ENCODE measurements at regions not wholly inside any gene's neighbourhood (a gene's known extent, or its start where the extent isn't known, plus 50 kb on each side); places are given as distances from the start of the nearest gene placed in this dataset.

DNA sequence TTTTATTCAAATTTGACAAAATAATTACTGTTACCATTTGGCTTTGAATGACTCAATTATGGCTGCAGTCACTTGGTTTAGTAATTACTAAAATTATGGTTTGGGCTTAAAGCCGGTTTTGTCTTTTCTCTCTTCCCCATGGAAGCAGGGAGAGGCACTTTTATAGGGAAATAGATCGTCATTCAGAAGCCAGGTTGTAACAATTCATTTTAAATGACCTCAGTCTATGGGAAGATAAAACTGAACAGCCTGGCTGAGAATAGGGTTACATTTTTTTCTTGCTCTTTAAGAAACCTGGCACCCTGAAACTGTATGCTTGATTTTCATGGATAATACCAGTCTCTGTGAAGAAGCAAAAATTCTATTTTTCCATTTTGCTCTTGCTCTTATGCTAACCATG, 169.8 kb downstream of the SMC2 start:
- ChIA-PET POLR2A (no interaction called here), CTCF (no interaction called here)
- Mint-ChIP-seq H3K4me1 (no peaks in the 10 kb centered on the region), H3K27me3 (no peaks in the 10 kb centered on the region), H3K9me3 (peaks cover 3% of the 10 kb centered on the region), H3K27ac (no peak overlapping the region), H3K4me3 (no peak overlapping the region), H3K36me3 (ENCODE audit: low read depth) (no peaks in the 10 kb centered on the region)
- no peak for ATAC-seq (ENCODE audit: low read depth)
- intact Hi-C loops (cut with micrococcal nuclease), result no loop called here
- TF ChIP-seq, protein P1, sequence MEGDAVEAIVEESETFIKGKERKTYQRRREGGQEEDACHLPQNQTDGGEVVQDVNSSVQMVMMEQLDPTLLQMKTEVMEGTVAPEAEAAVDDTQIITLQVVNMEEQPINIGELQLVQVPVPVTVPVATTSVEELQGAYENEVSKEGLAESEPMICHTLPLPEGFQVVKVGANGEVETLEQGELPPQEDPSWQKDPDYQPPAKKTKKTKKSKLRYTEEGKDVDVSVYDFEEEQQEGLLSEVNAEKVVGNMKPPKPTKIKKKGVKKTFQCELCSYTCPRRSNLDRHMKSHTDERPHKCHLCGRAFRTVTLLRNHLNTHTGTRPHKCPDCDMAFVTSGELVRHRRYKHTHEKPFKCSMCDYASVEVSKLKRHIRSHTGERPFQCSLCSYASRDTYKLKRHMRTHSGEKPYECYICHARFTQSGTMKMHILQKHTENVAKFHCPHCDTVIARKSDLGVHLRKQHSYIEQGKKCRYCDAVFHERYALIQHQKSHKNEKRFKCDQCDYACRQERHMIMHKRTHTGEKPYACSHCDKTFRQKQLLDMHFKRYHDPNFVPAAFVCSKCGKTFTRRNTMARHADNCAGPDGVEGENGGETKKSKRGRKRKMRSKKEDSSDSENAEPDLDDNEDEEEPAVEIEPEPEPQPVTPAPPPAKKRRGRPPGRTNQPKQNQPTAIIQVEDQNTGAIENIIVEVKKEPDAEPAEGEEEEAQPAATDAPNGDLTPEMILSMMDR (IDR thresholded peaks at IDR 0.05), result no peak
- DNase-seq, result no peak

DNA sequence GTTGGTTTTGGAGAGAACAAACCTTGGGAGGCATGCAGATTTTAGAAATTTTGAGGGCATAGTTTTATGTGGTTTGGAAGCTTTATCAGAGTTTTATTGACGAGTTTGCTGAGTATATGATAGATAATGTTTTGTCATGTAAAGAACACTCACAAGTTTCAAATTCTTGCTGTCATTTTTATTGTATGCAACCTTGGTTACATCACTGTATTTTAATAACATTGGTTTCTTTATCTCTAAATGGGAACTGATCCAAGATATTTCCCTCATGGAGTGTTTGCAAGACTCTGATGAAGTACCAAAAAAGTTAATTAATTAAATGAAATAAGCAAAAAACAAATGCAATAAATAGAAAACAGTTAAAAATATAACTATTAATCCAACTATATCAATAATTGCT, 170.3 kb downstream of the SMC2 start:
- no peak overlapping the region for H3K27ac Mint-ChIP-seq
- intact Hi-C loops (cut with micrococcal nuclease), result no loop called here
- no peak for ATAC-seq (ENCODE audit: low read depth)

DNA sequence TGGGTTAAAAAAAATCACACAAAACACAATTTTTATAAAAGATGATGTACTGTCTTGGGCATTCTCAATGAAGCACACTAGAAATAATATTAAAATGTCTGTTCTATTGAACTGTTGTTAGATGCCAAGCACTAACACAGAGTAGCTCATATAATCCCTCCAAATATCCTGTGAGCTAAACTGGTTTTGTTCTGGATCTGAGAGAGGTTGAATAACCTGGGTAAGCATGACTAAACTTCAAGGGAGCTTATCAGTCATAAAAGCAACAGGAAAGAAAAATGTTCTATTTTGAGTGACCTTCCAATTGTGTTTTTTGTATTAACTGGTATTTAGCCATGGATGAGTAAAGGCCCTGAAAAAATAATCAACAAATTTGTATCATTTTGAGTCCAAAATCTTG, 175.3 kb downstream of the SMC2 start:
- intact Hi-C loops (cut with micrococcal nuclease), result no loop called here
- TF ChIP-seq, protein P1 (IDR thresholded peaks at IDR 0.05), result no peak
- ATAC-seq (ENCODE audit: low read depth) (no peak), DNase-seq (no peak)
- Mint-ChIP-seq H3K27me3 (no peaks in the 10 kb centered on the region), H3K9me3 (peaks cover 3% of the 10 kb centered on the region), H3K36me3 (ENCODE audit: low read depth) (no peaks in the 10 kb centered on the region), H3K4me3 (no peak overlapping the region), H3K4me1 (no peaks in the 10 kb centered on the region), H3K27ac (no peak overlapping the region)
- POLR2A ChIA-PET, result interaction anchor here (0.6 to 0.7 kb wide), 2 partner anchors 91 to 169 kb away, joined by 3 read pairs; no protein-coding TSS in a partner anchor
- CTCF ChIA-PET, result no interaction called here

More for the DNA sequence above, 170.3 kb downstream of the SMC2 start:
- no peak for DNase-seq
- Mint-ChIP-seq H3K36me3 (ENCODE audit: low read depth) (no peaks in the 10 kb centered on the region), H3K27me3 (no peaks in the 10 kb centered on the region), H3K4me1 (no peaks in the 10 kb centered on the region), H3K9me3 (peaks cover 3% of the 10 kb centered on the region), H3K4me3 (no peak overlapping the region)
- ChIA-PET POLR2A (no interaction called here), CTCF (no interaction called here)
- TF ChIP-seq, protein P1 (IDR thresholded peaks at IDR 0.05), result no peak

DNA sequence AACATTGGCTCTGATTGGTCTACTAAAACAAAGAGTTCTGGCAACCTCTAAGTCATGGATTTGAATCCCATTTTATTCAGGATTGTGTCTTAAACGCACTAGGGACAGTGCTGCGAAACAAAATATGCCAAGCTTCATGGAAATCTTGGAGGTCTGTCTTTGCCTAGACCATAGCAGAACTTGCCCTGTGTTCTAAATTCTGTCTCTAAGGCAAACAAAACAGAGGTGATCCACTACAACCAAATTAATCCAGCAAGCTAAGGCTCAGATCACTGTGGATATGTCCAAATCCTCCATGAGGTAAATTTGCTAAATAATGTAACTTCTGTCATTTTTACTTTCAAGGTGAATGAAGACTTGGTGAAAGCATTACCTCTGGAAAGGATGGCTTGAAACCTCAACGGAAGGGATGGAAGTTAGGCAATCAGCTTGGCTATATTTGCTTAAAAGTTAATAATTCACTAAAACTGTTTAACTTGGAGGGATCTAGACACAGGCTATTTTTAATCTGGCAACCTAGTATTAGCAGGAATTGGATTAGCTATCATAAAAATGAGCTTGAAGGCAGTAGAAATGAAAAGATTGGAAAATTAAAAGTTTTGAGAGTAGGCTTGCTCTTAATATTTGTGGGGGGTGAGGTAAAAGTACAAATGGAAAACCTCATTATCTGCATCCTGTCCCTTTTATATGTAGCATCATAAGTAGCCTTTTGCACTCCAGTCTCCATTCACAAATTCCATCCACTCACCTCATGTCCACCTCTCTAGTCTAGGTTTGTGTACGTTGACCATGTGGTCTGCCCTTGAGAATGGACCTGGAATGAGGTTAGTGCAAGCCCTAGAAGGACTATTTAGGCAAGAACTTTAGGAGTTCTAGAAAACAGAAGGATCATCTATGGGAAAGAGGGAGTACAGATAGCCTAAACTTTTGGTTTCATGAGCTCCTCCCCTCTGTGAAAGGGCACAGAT, 176.2 kb downstream of the SMC2 start:
- Mint-ChIP-seq H3K36me3 (ENCODE audit: low read depth) (no peaks in the 10 kb centered on the region), H3K27me3 (no peaks in the 10 kb centered on the region), H3K9me3 (peaks cover 1% of the 10 kb centered on the region), H3K4me1 (no peaks in the 10 kb centered on the region), H3K4me3 (no peak overlapping the region), H3K27ac (no peak overlapping the region)
- ATAC-seq (ENCODE audit: low read depth) (no peak), DNase-seq (no peak)
- TF ChIP-seq, protein P1 (IDR thresholded peaks at IDR 0.05), result no peak
- CTCF ChIA-PET, result no interaction called here
- intact Hi-C loops (cut with micrococcal nuclease), result loop anchor here (10.0 kb wide), 1 partner anchor 65 kb away; no protein-coding TSS in a partner anchor
- POLR2A ChIA-PET, result no interaction called here

DNA sequence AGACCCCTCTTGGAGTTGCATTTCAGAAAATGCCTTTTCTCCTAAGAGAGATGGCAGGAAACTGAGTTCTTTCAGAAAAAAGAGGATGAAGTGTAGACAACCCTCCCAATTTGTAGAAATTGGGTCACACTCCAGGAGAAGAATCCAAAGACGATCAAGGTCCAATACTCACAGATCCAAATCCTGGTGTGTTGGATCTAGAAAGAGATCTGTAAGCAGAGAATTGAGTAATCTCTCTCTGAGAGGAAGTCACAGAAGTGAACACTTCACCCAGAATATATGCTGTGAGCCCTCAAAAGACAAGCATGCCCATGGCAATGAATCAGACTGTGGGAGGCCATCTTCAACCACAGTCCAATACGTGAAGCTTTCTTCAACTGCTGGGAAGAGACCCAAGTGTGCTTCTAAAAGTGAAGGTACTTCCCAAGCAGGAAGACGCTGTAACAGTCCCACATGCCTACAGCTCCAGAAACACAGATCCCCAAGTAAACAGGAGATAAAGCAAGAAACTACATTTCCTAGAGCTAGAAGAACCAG, 182.7 kb downstream of the SMC2 start:
- intact Hi-C loops (cut with micrococcal nuclease), result loop anchor here (10.0 kb wide), 1 partner anchor 58 kb away; no protein-coding TSS in a partner anchor
- no peak overlapping the region for H3K27ac Mint-ChIP-seq
- H3K4me3 Mint-ChIP-seq, result no peak overlapping the region
- no peaks in the 10 kb centered on the region for H3K9me3 Mint-ChIP-seq
- POLR2A ChIA-PET, result no interaction called here
- DNase-seq (no peak), ATAC-seq (ENCODE audit: low read depth) (no peak)
- no peaks in the 10 kb centered on the region for H3K27me3 Mint-ChIP-seq
- no peaks in the 10 kb centered on the region for H3K4me1 Mint-ChIP-seq
- TF ChIP-seq, protein P1 (IDR thresholded peaks at IDR 0.05), result no peak
- CTCF ChIA-PET, result no interaction called here
- H3K36me3 Mint-ChIP-seq (ENCODE audit: low read depth), result no peaks in the 10 kb centered on the region
